ENCODE measurements at regions not wholly inside any gene's neighbourhood (a gene's known extent, or its start where the extent isn't known, plus 50 kb on each side); places are given as distances from the start of the nearest gene placed in this dataset.

DNA sequence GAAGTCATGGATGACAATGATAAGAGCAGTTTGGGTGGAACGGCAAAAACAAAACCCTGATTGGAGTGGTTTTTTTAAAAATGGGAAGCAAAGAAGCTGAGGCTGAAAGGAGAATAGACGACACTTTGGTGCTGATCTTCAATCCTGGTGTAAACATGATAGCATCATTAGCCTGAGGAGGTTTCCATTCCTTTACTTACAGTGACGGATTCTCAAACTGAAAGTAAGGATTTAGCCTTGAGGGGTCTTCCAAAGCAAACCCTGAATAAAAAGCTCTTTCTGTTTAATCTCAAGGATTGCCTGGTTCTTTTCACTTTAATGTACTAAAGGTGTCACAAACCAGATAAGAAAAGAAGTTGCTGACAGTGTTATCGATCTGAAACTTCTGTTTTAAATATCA is 69.3 kb downstream of the KCNJ2 start:
- no peak overlapping the region for H3K4me3 ChIP-seq
- TF ChIP-seq EP300 (IDR thresholded peaks at IDR 0.05) = no peak
- TF ChIP-seq, protein P1, sequence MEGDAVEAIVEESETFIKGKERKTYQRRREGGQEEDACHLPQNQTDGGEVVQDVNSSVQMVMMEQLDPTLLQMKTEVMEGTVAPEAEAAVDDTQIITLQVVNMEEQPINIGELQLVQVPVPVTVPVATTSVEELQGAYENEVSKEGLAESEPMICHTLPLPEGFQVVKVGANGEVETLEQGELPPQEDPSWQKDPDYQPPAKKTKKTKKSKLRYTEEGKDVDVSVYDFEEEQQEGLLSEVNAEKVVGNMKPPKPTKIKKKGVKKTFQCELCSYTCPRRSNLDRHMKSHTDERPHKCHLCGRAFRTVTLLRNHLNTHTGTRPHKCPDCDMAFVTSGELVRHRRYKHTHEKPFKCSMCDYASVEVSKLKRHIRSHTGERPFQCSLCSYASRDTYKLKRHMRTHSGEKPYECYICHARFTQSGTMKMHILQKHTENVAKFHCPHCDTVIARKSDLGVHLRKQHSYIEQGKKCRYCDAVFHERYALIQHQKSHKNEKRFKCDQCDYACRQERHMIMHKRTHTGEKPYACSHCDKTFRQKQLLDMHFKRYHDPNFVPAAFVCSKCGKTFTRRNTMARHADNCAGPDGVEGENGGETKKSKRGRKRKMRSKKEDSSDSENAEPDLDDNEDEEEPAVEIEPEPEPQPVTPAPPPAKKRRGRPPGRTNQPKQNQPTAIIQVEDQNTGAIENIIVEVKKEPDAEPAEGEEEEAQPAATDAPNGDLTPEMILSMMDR (IDR thresholded peaks at IDR 0.05) = no peak
- no peak for TF ChIP-seq POLR2AphosphoS5 (IDR thresholded peaks at IDR 0.05)
- no peak for TF ChIP-seq POLR2A (IDR thresholded peaks at IDR 0.05)
- H3K4me1 ChIP-seq = no peaks in the 10 kb centered on the region
- no peaks in the 10 kb centered on the region for H3K9me3 ChIP-seq
- 34% methylated on average over 4 of the region's 4 CpGs for WGBS
- H3K36me3 ChIP-seq = no peaks in the 10 kb centered on the region
- no peak overlapping the region for H3K27ac ChIP-seq
- no peaks in the 10 kb centered on the region for H3K27me3 ChIP-seq
- no peak for DNase-seq (ENCODE audit: low spot score in 2 of 2)

DNA sequence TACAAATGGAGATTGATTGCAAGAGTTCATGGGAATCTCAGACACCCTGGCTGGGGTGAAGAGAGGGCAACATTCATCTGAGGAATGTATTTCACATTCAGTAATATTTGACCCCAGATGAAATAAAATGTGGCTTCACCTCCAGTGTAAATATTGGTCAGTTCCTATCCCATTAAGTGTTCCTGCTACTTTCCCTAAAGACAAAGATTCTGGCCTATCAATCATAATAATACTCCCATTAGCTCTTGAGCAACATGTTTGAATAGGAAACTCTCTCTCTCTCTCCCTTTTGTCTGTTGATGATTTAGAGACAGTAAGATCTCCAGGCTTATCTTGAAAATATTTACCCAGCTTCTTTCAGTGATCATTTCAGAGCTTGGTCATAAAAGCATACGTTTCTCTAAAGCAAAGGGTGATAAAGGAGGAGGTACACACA is 70.1 kb downstream of the KCNJ2 start:
- no peaks in the 10 kb centered on the region for H3K9me3 ChIP-seq
- no peak for DNase-seq (ENCODE audit: low spot score in 2 of 2)
- no peaks in the 10 kb centered on the region for H3K27me3 ChIP-seq
- 30% methylated on average over 1 of the region's 1 CpG for WGBS
- no peaks in the 10 kb centered on the region for H3K4me1 ChIP-seq
- TF ChIP-seq POLR2AphosphoS5 (IDR thresholded peaks at IDR 0.05) (no peak), POLR2A (IDR thresholded peaks at IDR 0.05) (no peak), EP300 (IDR thresholded peaks at IDR 0.05) (no peak)
- TF ChIP-seq, protein P1 (IDR thresholded peaks at IDR 0.05) = no peak
- no peak overlapping the region for H3K4me3 ChIP-seq
- H3K27ac ChIP-seq = no peak overlapping the region
- H3K36me3 ChIP-seq = no peaks in the 10 kb centered on the region

DNA sequence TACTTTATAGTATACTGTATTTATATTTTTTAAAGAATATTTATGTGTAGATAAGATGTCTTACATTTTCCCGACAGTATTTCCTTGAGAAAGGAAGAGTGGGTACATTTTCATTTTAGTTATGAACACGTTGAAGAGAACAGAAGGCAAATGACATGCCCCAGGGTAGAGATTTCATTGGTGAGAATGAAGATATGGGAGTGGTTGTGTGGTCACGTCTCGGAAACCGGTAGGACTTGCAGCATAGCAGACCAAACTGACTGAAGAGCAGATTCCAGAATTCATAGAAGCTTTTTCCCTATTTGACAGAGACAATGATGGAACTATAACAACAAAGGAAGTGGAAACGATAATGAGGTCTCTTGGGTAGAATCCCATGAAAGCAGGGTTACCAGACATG is 71.7 kb downstream of the KCNJ2 start:
- no peak for DNase-seq (ENCODE audit: low spot score in 2 of 2)
- Histone ChIP-seq H3K9me3 (no peaks in the 10 kb centered on the region), H3K27ac (no peak overlapping the region), H3K4me3 (no peak overlapping the region), H3K27me3 (no peaks in the 10 kb centered on the region), H3K4me1 (no peaks in the 10 kb centered on the region), H3K36me3 (no peaks in the 10 kb centered on the region)
- no peak for TF ChIP-seq EP300 (IDR thresholded peaks at IDR 0.05)
- 86% methylated on average over 6 of the region's 6 CpGs for WGBS

DNA sequence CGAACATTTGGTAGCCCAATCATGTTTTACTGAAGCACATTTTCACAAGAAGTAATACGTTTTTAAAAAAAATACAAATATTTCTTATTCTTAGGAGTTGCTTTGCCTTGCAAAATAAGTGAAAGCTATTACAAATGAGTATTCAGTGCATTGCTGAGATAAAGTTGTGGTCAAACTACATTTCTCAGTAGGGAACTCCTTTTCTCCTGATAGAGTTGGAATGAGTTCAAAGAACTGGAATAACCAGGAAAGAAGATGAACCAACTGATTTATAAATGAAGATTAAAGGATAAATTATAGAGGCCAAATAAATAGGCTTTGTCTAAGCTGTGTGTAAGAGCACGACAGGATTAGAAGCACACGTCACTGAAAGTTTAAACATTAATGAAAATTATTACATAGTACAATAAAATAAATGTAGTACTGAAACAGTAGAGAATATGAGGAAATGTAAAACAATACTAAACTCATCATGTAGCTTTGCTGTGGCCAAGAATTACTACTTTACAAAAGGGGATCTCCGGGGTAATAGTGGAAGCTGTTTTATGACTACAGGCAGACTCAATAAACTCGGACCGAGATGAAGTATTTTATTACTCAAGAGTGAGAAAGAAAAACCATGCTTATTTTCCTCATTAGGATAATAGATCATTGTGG is 73.6 kb downstream of the KCNJ2 start:
- 37% methylated on average over 7 of the region's 7 CpGs for WGBS
- no peak overlapping the region for H3K4me3 ChIP-seq
- H3K27ac ChIP-seq = no peak overlapping the region
- no peaks in the 10 kb centered on the region for H3K9me3 ChIP-seq
- no peaks in the 10 kb centered on the region for H3K4me1 ChIP-seq
- TF ChIP-seq POLR2A (IDR thresholded peaks at IDR 0.05) = no peak
- no peak for TF ChIP-seq POLR2AphosphoS5 (IDR thresholded peaks at IDR 0.05)
- TF ChIP-seq EP300 (IDR thresholded peaks at IDR 0.05) = no peak
- TF ChIP-seq, protein P1 (IDR thresholded peaks at IDR 0.05) = no peak
- DNase-seq (ENCODE audit: low spot score in 2 of 2) = no peak
- H3K36me3 ChIP-seq = no peaks in the 10 kb centered on the region
- H3K27me3 ChIP-seq = no peaks in the 10 kb centered on the region

DNA sequence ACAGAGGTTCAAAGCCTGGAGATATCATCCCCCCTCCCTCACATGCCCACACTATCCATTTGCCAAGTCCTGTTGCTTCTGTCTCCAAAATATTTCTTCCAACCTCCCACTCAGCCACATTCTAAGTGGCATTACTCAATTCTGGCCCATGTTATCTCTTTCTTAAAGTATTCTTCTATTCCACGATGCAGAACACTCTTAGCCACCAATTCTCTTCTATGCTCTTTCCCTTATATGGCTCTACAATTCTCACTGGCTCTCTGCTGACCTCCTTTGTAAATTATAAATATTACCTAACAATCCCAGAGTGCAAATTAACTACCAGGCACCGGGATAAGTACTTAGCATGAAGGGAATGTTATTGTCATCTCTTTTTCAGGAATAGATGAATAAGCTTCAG is 82.4 kb downstream of the KCNJ2 start:
- WGBS = 55% methylated on average over 2 of the region's 2 CpGs
- no peak overlapping the region for H3K4me3 ChIP-seq
- no peaks in the 10 kb centered on the region for H3K27me3 ChIP-seq
- H3K9me3 ChIP-seq = no peaks in the 10 kb centered on the region
- TF ChIP-seq EP300 (IDR thresholded peaks at IDR 0.05) (no peak), POLR2A (IDR thresholded peaks at IDR 0.05) (no peak), POLR2AphosphoS5 (IDR thresholded peaks at IDR 0.05) (no peak)
- TF ChIP-seq, protein P1 (IDR thresholded peaks at IDR 0.05) = no peak
- no peaks in the 10 kb centered on the region for H3K4me1 ChIP-seq
- DNase-seq (ENCODE audit: low spot score in 2 of 2) = no peak
- H3K36me3 ChIP-seq = no peaks in the 10 kb centered on the region
- H3K27ac ChIP-seq = no peak overlapping the region
